ENCODE measurements at regions not wholly inside any gene's neighbourhood (a gene's known extent, or its start where the extent isn't known, plus 50 kb on each side); places are given as distances from the start of the nearest gene placed in this dataset.

DNA sequence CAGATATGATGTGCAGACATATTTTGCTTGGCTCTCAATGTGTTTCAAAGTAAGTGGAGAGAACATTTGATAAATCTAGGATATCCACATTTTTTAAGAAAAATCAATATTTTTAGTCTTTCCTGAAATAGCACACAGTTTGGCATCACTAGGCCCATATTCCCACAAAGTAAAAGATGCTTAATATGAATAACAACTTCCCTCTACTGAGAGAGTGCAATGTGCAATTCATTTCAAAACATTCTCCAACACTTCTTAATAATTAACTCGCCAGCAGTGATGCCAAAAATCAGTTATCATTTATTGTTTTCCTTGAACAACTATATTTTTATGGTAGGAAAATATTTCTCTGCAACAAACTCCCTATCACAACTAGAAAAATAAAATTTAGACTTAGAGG lies 800.2 kb upstream of the MBL2 start:
- Mint-ChIP-seq H3K27me3 (ENCODE audit: low read depth) (no peaks in the 10 kb centered on the region), H3K4me3 (no peak overlapping the region), H3K27ac (no peak overlapping the region), H3K36me3 (ENCODE audit: low read depth) (no peaks in the 10 kb centered on the region), H3K4me1 (no peaks in the 10 kb centered on the region), H3K9me3 (no peaks in the 10 kb centered on the region)
- TF ChIP-seq, protein P1, sequence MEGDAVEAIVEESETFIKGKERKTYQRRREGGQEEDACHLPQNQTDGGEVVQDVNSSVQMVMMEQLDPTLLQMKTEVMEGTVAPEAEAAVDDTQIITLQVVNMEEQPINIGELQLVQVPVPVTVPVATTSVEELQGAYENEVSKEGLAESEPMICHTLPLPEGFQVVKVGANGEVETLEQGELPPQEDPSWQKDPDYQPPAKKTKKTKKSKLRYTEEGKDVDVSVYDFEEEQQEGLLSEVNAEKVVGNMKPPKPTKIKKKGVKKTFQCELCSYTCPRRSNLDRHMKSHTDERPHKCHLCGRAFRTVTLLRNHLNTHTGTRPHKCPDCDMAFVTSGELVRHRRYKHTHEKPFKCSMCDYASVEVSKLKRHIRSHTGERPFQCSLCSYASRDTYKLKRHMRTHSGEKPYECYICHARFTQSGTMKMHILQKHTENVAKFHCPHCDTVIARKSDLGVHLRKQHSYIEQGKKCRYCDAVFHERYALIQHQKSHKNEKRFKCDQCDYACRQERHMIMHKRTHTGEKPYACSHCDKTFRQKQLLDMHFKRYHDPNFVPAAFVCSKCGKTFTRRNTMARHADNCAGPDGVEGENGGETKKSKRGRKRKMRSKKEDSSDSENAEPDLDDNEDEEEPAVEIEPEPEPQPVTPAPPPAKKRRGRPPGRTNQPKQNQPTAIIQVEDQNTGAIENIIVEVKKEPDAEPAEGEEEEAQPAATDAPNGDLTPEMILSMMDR (IDR thresholded peaks at IDR 0.05; ENCODE audit: unreplicated experiment in 3 of 3) = no peak

- TF ChIP-seq, protein P1 (IDR thresholded peaks at IDR 0.05; ENCODE audit: unreplicated experiment in 3 of 3) = no peak
- H3K4me1 Mint-ChIP-seq = no peaks in the 10 kb centered on the region
- H3K4me3 Mint-ChIP-seq = no peak overlapping the region
- peaks cover 10% of the 10 kb centered on the region for H3K9me3 Mint-ChIP-seq
- H3K27ac Mint-ChIP-seq = no peak overlapping the region
- no peaks in the 10 kb centered on the region for H3K36me3 Mint-ChIP-seq (ENCODE audit: low read depth)
- no peaks in the 10 kb centered on the region for H3K27me3 Mint-ChIP-seq (ENCODE audit: low read depth)
These were observed 797.6 kb upstream of the MBL2 start for GRCh38 chr10:53570221-53570620.

DNA sequence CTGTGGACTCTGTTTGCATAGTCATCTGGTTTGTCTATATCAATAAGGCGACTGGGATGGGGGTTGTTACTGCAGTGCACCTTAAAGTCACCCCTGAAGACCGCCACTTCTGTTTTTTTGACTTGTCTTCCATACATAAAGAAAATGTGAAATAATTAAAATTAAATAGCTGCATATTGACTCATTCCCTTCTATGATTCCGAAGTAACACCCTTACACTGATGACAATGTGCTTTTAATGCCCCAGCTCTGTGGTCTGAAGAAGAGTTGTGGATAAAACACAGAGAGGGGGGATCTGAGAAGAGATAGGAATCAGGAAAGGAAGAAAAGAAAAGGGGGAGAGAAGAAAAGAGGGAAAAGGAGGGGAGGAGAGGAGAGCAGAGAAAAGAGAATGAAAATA lies 796.9 kb upstream of the MBL2 start:
- TF ChIP-seq, protein P1 (IDR thresholded peaks at IDR 0.05; ENCODE audit: unreplicated experiment in 3 of 3) = no peak
- peaks cover 12% of the 10 kb centered on the region for H3K9me3 Mint-ChIP-seq
- H3K36me3 Mint-ChIP-seq (ENCODE audit: low read depth) = no peaks in the 10 kb centered on the region
- H3K4me1 Mint-ChIP-seq = no peaks in the 10 kb centered on the region
- no peak overlapping the region for H3K4me3 Mint-ChIP-seq
- H3K27me3 Mint-ChIP-seq (ENCODE audit: low read depth) = no peaks in the 10 kb centered on the region
- no peak overlapping the region for H3K27ac Mint-ChIP-seq

DNA sequence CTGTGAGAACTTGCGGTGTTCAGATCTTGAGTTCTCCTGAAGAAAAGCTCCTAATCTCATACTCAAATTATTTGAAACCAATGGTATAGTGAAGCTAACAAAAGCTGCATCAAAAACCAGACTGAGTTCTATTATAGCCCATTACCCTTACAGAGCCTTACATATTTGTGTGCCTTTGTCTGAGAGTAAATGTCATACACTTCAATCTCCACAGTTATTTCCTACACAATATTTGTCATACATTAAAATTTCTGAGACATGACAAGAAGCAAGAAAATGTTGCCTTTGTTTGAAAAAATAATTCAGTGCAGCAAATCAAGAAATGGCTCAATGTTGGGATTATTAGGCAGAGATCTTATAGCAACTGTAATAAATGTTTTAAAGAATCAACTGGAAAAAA lies 776.1 kb upstream of the MBL2 start:
- Mint-ChIP-seq H3K4me1 (no peaks in the 10 kb centered on the region), H3K4me3 (no peak overlapping the region), H3K27me3 (ENCODE audit: low read depth) (no peaks in the 10 kb centered on the region), H3K9me3 (no peaks in the 10 kb centered on the region), H3K27ac (no peak overlapping the region), H3K36me3 (ENCODE audit: low read depth) (no peaks in the 10 kb centered on the region)
- TF ChIP-seq, protein P1 (IDR thresholded peaks at IDR 0.05; ENCODE audit: unreplicated experiment in 3 of 3) = no peak

GRCh38 chr10:53547364-53547763 lies 774.8 kb upstream of the MBL2 start:
- Mint-ChIP-seq H3K9me3 (no peaks in the 10 kb centered on the region), H3K27ac (no peak overlapping the region), H3K27me3 (ENCODE audit: low read depth) (no peaks in the 10 kb centered on the region), H3K4me3 (no peak overlapping the region), H3K4me1 (no peaks in the 10 kb centered on the region), H3K36me3 (ENCODE audit: low read depth) (no peaks in the 10 kb centered on the region)
- TF ChIP-seq, protein P1 (IDR thresholded peaks at IDR 0.05; ENCODE audit: unreplicated experiment in 3 of 3) = no peak

GRCh38 chr10:53543410-53543809 lies 770.8 kb upstream of the MBL2 start:
- Mint-ChIP-seq H3K9me3 (no peaks in the 10 kb centered on the region), H3K27ac (no peak overlapping the region), H3K4me1 (no peaks in the 10 kb centered on the region), H3K36me3 (ENCODE audit: low read depth) (no peaks in the 10 kb centered on the region), H3K4me3 (no peak overlapping the region), H3K27me3 (ENCODE audit: low read depth) (no peaks in the 10 kb centered on the region)
- TF ChIP-seq, protein P1 (IDR thresholded peaks at IDR 0.05; ENCODE audit: unreplicated experiment in 3 of 3) = no peak
